HG03378 (cell line): ENCODE measurements at regions not wholly inside any gene's neighbourhood (a gene's known extent, or its start where the extent isn't known, plus 50 kb on each side); places are given as distances from the start of the nearest gene placed in this dataset.
"Not testable (repeated sequence)": the region's sequence is repeated elsewhere in the genome, so short reads cannot be mapped to it uniquely, and the experiment has no call there.

Experiments used
- ATAC-seq: cut with Tn5 transposase; IDR thresholded peaks from one replicate; pipeline ENCODE4 v1.9.1; 2021; ENCODE audit warnings: mild to moderate bottlenecking, moderate library complexity; ENCODE audit not compliant: unreplicated experiment

- no peak for ATAC-seq
Observed at GRCh38 chr2:220704081-220704480, 868.0 kb downstream of the EPHA4 start.

GRCh38 chr2:220704810-220705209, 867.3 kb downstream of the EPHA4 start:
- no peak for ATAC-seq

- no peak for ATAC-seq
Observed at GRCh38 chr2:220705678-220706077, 866.4 kb downstream of the EPHA4 start.

- no peak for ATAC-seq
Observed at GRCh38 chr2:220707261-220707660, 864.8 kb downstream of the EPHA4 start.

- no peak for ATAC-seq
Observed at GRCh38 chr2:220708366-220708765, 863.7 kb downstream of the EPHA4 start.

GRCh38 chr2:220717283-220717682, 854.8 kb downstream of the EPHA4 start:
- no peak for ATAC-seq

- no peak for ATAC-seq
Observed at GRCh38 chr2:220736778-220737177, 835.3 kb downstream of the EPHA4 start.

- ATAC-seq, result no peak
Observed at GRCh38 chr2:220743203-220743602, 828.9 kb downstream of the EPHA4 start.

- ATAC-seq, result no peak
Observed at GRCh38 chr2:220744861-220745260, 827.2 kb downstream of the EPHA4 start.

GRCh38 chr2:220745682-220746081, 826.4 kb downstream of the EPHA4 start:
- ATAC-seq, result no peak

GRCh38 chr2:220747736-220748135, 824.4 kb downstream of the EPHA4 start:
- no peak for ATAC-seq

- no peak for ATAC-seq
Observed at GRCh38 chr2:220748875-220749479, 823.1 kb downstream of the EPHA4 start.

- ATAC-seq, result no peak
Observed at GRCh38 chr2:220753486-220753885, 818.6 kb downstream of the EPHA4 start.

- no peak for ATAC-seq
Observed at GRCh38 chr2:220756653-220757052, 815.5 kb downstream of the EPHA4 start.

GRCh38 chr2:220758376-220758775, 813.7 kb downstream of the EPHA4 start:
- ATAC-seq, result not testable (repeated sequence)

- ATAC-seq, result no peak
Observed at GRCh38 chr2:220764171-220764570, 807.9 kb downstream of the EPHA4 start.

- ATAC-seq, result no peak
Observed at GRCh38 chr2:220767591-220768255, 804.4 kb downstream of the EPHA4 start.

- ATAC-seq, result no peak
Observed at GRCh38 chr2:220775856-220776488, 796.1 kb downstream of the EPHA4 start.

GRCh38 chr2:220779076-220779475, 793.0 kb downstream of the EPHA4 start:
- ATAC-seq, result not testable (repeated sequence)

GRCh38 chr2:220779511-220779910, 792.6 kb downstream of the EPHA4 start:
- no peak for ATAC-seq

GRCh38 chr2:220779931-220780330, 792.2 kb downstream of the EPHA4 start:
- no peak for ATAC-seq

- no peak for ATAC-seq
Observed at GRCh38 chr2:220781622-220782241, 790.4 kb downstream of the EPHA4 start.
